ENCODE measurements at regions not wholly inside any gene's neighbourhood (a gene's known extent, or its start where the extent isn't known, plus 50 kb on each side); places are given as distances from the start of the nearest gene placed in this dataset.
"Not testable (repeated sequence)": the region's sequence is repeated elsewhere in the genome, so short reads cannot be mapped to it uniquely, and the experiment has no call there.

DNA sequence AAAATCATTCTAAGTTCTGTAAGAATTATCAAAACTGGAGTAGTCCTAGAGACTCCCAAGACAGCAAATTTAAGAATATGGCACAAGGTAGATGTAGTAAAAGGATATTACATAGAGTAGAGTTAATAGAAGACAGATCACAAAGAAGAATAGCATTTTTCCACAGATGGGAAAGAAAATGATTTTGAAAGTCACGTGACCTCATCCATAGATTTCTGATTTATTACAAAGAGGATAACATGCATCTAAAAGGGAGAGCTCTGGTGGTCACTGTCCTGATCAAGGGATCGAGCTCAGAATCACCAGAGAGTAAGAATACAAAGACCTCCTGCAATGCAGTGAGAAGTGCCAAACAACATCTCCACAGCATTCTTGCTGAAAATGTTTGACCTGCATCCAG, 354.4 kb downstream of the TBL1XR1 start:
- no peak for ATAC-seq
- Mint-ChIP-seq H3K4me3 (no peak overlapping the region), H3K4me1 (no peaks in the 10 kb centered on the region), H3K36me3 (ENCODE audit: low read depth) (no peaks in the 10 kb centered on the region), H3K27ac (no peak overlapping the region), H3K27me3 (peaks cover 25% of the 10 kb centered on the region)
- DNase-seq: no peak
- H3K9me3 ChIP-seq (ENCODE audit: control insufficient read depth, low read length, poor library complexity, severe bottlenecking): no peaks in the 10 kb centered on the region

DNA sequence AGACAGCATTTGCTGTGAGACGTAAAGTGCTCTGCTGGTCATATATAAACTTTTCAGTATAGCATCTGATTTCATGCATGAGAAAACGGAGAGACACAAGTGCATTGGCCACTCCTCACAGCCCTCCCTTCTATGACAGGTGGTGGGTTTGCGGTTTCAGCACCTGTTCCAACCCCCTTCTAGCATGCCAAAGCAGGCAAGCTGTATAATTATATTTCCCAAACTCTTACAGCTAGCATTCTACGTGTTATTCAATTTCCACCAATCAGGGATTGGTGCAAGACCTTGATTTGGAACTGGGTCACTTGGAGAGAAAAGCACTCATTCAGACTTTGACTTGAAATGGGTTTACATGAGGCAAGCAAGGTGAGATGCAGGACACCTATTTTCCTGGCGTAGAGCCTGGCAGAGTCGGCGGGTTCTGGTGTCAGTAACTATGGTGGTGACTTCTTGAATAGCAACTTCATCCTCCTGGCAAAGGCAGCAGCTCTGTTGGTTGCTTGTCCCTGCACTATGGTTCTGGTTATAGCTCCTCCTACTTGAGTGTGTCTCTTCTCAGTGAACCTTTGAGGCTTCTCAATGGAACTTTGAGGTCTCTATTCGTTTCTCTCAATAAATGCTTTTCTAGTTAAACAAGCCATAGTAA, 356.5 kb downstream of the TBL1XR1 start:
- no peak for DNase-seq
- no peak overlapping the region for H3K27ac Mint-ChIP-seq
- no peak for ATAC-seq
- H3K27me3 Mint-ChIP-seq: peaks cover 25% of the 10 kb centered on the region
- H3K9me3 ChIP-seq (ENCODE audit: control insufficient read depth, low read length, poor library complexity, severe bottlenecking): no peaks in the 10 kb centered on the region
- H3K36me3 Mint-ChIP-seq (ENCODE audit: low read depth): no peaks in the 10 kb centered on the region
- no peak overlapping the region for H3K4me3 Mint-ChIP-seq
- H3K4me1 Mint-ChIP-seq: no peaks in the 10 kb centered on the region

DNA sequence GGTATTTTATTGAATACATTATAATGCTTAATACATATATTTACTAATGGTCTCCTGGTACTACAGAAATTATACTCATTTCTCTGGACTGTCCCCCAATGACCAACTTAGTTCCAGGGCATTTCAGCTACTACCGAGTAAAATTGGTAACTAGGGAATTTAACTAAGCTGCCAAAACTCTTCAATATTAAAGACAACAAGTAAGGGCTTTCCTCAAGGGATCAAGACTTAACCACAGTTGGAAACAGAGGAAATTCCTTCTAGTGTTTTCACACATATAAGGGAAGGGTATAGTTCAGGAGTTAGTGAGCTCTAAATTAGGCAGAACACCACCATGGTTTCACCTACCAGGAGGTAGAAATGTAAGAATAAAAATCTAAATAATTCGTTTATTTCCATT, 357.4 kb downstream of the TBL1XR1 start:
- Mint-ChIP-seq H3K27ac (no peak overlapping the region), H3K36me3 (ENCODE audit: low read depth) (no peaks in the 10 kb centered on the region), H3K27me3 (peaks cover 27% of the 10 kb centered on the region), H3K4me1 (no peaks in the 10 kb centered on the region), H3K4me3 (no peak overlapping the region)
- no peaks in the 10 kb centered on the region for H3K9me3 ChIP-seq (ENCODE audit: control insufficient read depth, low read length, poor library complexity, severe bottlenecking)
- DNase-seq (no peak), ATAC-seq (no peak)

DNA sequence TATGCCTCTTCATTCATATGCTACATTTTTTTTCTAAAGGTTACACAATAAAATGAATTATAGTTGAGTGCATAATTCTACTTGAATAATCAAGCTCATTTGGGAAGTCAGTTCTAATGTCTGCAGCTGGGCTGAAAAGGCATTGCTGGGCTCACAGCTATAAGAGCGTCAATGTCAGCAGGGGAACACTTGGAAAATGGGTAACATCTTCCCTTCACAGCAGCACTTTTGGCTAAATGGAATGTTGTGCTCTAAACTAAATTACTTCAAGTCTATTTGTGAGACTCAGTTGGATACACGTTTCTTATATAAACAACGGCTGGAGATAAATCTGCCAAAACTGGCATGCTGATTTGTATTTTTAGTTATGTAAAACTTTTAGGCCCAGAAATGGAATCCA, 357.8 kb downstream of the TBL1XR1 start:
- no peaks in the 10 kb centered on the region for H3K36me3 Mint-ChIP-seq (ENCODE audit: low read depth)
- H3K9me3 ChIP-seq (ENCODE audit: control insufficient read depth, low read length, poor library complexity, severe bottlenecking): no peaks in the 10 kb centered on the region
- no peak for ATAC-seq
- no peak overlapping the region for H3K4me3 Mint-ChIP-seq
- no peak for DNase-seq
- H3K27ac Mint-ChIP-seq: no peak overlapping the region
- H3K27me3 Mint-ChIP-seq: peaks cover 29% of the 10 kb centered on the region
- no peaks in the 10 kb centered on the region for H3K4me1 Mint-ChIP-seq

DNA sequence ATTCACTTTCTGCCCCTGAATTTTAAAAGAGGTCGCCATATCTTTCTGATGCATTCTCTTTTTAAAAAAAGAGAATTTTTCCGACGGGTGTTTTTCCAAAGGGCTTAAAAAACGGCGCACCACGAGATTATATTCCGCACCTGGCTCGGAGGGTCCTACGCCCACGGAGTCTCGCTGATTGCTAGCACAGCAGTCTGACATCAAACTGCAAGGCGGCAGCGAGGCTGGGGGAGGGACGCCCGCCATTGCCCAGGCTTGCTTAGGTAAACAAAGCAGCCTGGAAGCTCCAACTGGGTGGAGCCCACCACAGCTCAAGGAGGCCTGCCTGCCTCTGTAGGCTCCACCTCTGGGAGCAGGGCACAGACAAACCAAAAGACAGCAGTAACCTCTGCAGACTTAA, 370.0 kb downstream of the TBL1XR1 start:
- H3K36me3 Mint-ChIP-seq (ENCODE audit: low read depth); DNase-seq; H3K4me3 Mint-ChIP-seq; H3K27ac Mint-ChIP-seq; H3K9me3 ChIP-seq (ENCODE audit: control insufficient read depth, low read length, poor library complexity, severe bottlenecking); ATAC-seq; H3K4me1 Mint-ChIP-seq: not testable (repeated sequence)
- peaks cover 20% of the 10 kb centered on the region for H3K27me3 Mint-ChIP-seq

DNA sequence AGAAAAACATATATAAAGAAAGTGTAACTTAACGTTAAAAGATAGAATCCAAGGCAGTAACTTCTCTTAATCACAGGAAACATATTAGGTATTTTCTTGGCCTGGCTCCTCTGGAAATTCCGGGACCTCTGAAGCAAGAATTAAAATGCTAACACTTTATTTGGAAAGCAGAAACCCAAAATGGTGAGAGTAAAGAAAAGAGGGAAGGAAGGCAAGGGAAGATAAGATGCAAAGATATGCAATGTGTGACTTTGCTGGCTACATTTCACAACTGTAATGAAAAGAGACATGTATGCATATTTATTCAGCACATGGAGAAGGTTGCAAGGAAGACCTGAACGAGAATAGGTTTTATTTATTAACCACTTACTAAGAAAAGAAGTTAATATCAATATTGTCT, 372.5 kb downstream of the TBL1XR1 start:
- DNase-seq (no peak), ATAC-seq (no peak)
- Mint-ChIP-seq H3K27me3 (peaks cover 23% of the 10 kb centered on the region), H3K4me1 (no peaks in the 10 kb centered on the region), H3K4me3 (no peak overlapping the region), H3K27ac (no peak overlapping the region), H3K36me3 (ENCODE audit: low read depth) (no peaks in the 10 kb centered on the region)
- H3K9me3 ChIP-seq (ENCODE audit: control insufficient read depth, low read length, poor library complexity, severe bottlenecking): no peaks in the 10 kb centered on the region

DNA sequence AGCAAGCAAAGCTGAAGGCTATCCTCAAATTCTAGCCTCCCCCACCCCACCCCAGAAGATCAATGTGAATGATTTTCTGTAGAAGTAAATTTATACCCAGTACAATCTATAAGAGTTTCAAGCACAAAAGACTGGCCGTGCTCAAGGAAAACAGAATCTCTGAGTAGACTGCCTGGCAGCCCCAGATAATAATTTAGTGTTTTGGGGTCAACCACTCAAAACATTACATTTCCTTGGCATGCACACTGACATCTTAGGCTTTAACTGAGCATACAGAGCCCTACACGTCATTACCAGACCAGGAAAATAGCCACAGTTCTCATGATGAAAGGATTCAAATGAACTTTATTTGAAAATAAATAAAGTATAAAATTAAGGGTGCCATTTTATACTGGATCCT, 376.5 kb downstream of the TBL1XR1 start:
- Mint-ChIP-seq H3K27me3 (peaks cover 13% of the 10 kb centered on the region), H3K36me3 (ENCODE audit: low read depth) (no peaks in the 10 kb centered on the region), H3K4me3 (no peak overlapping the region), H3K27ac (no peak overlapping the region), H3K4me1 (no peaks in the 10 kb centered on the region)
- no peak for ATAC-seq
- no peak for DNase-seq
- no peaks in the 10 kb centered on the region for H3K9me3 ChIP-seq (ENCODE audit: control insufficient read depth, low read length, poor library complexity, severe bottlenecking)

DNA sequence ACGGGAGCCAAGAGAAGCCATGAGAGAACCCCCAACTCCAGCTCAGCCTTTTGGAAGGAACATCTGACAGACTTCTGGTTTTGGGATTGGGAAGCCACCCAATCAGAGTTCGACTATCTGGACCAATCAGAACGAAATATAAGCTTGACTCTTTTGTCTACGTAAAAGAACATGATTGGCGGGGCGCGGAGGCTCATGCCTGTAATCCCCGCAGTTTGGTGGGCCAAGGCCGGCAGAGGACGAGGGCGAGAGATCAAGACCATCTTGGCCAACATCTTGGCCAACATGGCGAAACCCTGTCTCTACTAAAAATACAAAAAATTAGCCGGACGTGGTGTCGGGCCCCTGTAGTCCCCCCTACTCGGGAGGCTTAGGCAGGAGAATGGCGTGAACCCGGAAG, 380.3 kb downstream of the TBL1XR1 start:
- H3K27me3 Mint-ChIP-seq: peaks cover 12% of the 10 kb centered on the region
- no peaks in the 10 kb centered on the region for H3K9me3 ChIP-seq (ENCODE audit: control insufficient read depth, low read length, poor library complexity, severe bottlenecking)
- ATAC-seq (no peak), DNase-seq (no peak)
- H3K4me1 Mint-ChIP-seq: no peaks in the 10 kb centered on the region
- no peak overlapping the region for H3K27ac Mint-ChIP-seq
- H3K4me3 Mint-ChIP-seq: no peak overlapping the region
- H3K36me3 Mint-ChIP-seq (ENCODE audit: low read depth): no peaks in the 10 kb centered on the region

DNA sequence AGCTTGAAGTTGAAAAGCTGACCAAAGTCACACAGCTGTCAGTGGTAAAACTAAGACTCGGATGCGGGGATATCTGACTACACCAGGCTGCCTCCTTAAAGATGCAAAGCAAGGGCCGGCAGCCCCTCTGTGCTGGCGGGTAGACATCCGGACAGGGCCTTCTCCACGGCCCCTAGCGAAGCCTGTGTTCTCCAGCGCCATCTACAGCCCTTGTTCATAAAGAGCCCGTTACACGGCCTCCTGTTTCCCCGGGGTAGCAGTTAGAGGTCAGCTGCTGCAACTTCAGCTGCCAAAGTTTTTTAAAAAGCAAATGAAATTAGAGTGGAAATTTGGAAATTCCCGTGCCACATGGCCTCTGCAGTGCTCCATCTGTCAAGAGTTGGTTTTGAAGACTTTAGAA, 383.0 kb downstream of the TBL1XR1 start:
- Mint-ChIP-seq H3K4me3 (no peak overlapping the region), H3K27me3 (peaks cover 12% of the 10 kb centered on the region), H3K36me3 (ENCODE audit: low read depth) (no peaks in the 10 kb centered on the region), H3K4me1 (no peaks in the 10 kb centered on the region), H3K27ac (no peak overlapping the region)
- ATAC-seq: no peak
- no peaks in the 10 kb centered on the region for H3K9me3 ChIP-seq (ENCODE audit: control insufficient read depth, low read length, poor library complexity, severe bottlenecking)
- no peak for DNase-seq

DNA sequence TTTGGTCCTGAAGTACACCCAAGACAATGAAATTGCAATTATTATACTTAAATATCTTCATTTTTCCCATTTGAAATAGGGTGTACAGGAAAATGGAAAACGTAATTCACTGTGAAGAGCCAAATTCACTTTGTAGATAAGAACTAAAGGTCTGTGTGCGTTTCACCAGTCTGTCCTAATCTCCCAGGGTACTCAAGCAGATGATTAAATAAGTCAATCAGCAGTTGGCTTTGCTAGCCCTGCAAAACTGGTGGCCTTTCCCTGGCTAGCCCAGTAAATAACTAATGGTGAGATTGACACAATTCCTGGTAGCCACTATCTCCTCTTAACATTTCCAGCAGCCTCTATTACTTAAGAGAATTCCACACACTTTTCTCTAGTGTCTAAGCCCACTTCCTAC, 389.3 kb downstream of the TBL1XR1 start:
- Mint-ChIP-seq H3K27me3 (no peaks in the 10 kb centered on the region), H3K27ac (no peak overlapping the region), H3K4me1 (no peaks in the 10 kb centered on the region), H3K36me3 (ENCODE audit: low read depth) (no peaks in the 10 kb centered on the region), H3K4me3 (no peak overlapping the region)
- ATAC-seq (no peak), DNase-seq (no peak)
- no peaks in the 10 kb centered on the region for H3K9me3 ChIP-seq (ENCODE audit: control insufficient read depth, low read length, poor library complexity, severe bottlenecking)

DNA sequence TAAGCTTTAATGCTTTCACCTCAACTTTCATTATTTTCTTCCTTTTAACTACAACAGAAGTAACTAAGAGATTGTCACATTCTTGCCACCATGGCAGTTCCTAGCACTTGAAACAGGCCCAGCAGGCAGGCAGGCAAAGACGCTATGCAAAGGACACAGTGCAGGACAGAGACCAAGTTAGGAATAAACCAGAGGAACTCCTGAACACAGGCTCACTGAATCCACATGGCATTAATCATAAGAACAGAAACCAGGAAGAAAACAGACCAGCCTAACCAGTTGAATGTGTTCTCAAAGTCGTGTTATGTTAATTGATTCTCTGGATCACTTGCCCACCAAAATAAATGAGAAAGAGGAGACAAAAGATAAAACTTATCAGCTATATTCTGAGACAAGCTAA, 397.6 kb downstream of the TBL1XR1 start:
- no peak overlapping the region for H3K27ac Mint-ChIP-seq
- H3K4me3 Mint-ChIP-seq: no peak overlapping the region
- H3K9me3 ChIP-seq (ENCODE audit: control insufficient read depth, low read length, poor library complexity, severe bottlenecking): no peaks in the 10 kb centered on the region
- H3K36me3 Mint-ChIP-seq (ENCODE audit: low read depth): no peaks in the 10 kb centered on the region
- DNase-seq: no peak
- peaks cover 30% of the 10 kb centered on the region for H3K27me3 Mint-ChIP-seq
- no peak for ATAC-seq
- peaks cover 2% of the 10 kb centered on the region for H3K4me1 Mint-ChIP-seq

DNA sequence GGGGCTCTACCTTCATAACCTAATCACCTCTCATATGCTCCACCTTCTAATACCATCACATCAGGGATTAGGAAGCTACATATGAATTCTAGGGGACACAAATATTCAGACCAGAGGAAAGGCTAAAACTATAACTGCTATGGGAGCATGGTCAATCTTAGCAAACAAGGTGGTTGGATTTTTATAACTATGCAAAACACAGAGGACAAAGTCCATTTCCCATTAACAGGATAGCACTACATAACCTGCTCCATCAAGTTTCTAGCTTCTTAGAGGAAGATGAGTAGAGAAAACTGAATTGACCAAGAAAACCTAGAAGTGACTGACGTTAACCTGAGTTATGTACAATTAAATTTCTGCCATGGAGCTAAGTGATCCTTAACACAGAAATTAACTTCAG, 398.6 kb downstream of the TBL1XR1 start:
- Mint-ChIP-seq H3K27me3 (peaks cover 34% of the 10 kb centered on the region), H3K4me3 (no peak overlapping the region), H3K27ac (no peak overlapping the region)

DNA sequence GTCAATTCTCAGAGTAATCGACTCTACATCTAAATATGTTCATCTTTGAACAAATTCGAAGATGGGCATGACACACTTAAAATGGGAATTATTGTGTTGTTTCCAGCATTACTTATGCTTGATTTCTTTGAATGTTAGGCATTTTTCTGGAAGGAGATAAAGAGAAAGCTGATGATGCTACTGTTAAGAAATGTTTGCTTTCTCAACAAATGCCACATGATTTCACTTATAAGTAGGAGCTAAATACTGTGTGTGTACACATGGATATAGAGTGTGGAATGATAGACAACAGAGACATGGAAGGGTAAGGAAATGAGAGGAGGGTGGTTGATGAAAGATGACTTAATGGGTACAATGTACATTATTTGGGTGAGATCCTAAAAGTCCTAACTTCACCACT, 400.9 kb downstream of the TBL1XR1 start:
- H3K9me3 ChIP-seq (ENCODE audit: control insufficient read depth, low read length, poor library complexity, severe bottlenecking): no peaks in the 10 kb centered on the region
- peaks cover 4% of the 10 kb centered on the region for H3K4me1 Mint-ChIP-seq
- H3K27me3 Mint-ChIP-seq: peaks cover 34% of the 10 kb centered on the region
- no peaks in the 10 kb centered on the region for H3K36me3 Mint-ChIP-seq (ENCODE audit: low read depth)
- ATAC-seq (no peak), DNase-seq (no peak)
- H3K4me3 Mint-ChIP-seq: no peak overlapping the region
- H3K27ac Mint-ChIP-seq: no peak overlapping the region

More for the DNA sequence above, 398.6 kb downstream of the TBL1XR1 start:
- Mint-ChIP-seq H3K36me3 (ENCODE audit: low read depth) (no peaks in the 10 kb centered on the region), H3K4me1 (peaks cover 4% of the 10 kb centered on the region)
- ATAC-seq (no peak), DNase-seq (no peak)
- no peaks in the 10 kb centered on the region for H3K9me3 ChIP-seq (ENCODE audit: control insufficient read depth, low read length, poor library complexity, severe bottlenecking)

DNA sequence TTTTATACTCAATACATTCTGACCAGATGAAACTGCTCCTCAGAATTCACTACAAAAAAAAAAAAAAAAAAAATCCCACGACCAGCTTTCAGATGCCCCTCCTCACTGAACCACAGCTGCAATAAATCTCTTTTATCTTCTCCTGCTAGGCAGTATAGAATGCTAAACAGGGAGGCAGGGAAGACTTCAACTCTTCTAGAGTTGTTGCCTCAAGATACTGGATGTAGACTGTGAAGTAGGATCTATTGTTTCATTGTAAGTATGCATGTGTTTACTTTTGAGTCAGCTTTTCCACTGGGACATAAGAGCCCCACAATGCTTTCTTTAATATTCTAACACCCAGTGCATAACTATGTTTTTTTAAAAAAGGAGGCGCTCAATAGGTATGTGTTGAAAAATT, 401.4 kb downstream of the TBL1XR1 start:
- peaks cover 4% of the 10 kb centered on the region for H3K4me1 Mint-ChIP-seq
- no peaks in the 10 kb centered on the region for H3K9me3 ChIP-seq (ENCODE audit: control insufficient read depth, low read length, poor library complexity, severe bottlenecking)
- ATAC-seq (no peak), DNase-seq (no peak)
- peaks cover 34% of the 10 kb centered on the region for H3K27me3 Mint-ChIP-seq
- H3K4me3 Mint-ChIP-seq: no peak overlapping the region
- no peaks in the 10 kb centered on the region for H3K36me3 Mint-ChIP-seq (ENCODE audit: low read depth)
- no peak overlapping the region for H3K27ac Mint-ChIP-seq

Measured in T-helper 17 cell (primary cell).